Astrocyte of the spinal cord (primary cell): ENCODE measurements at regions not wholly inside any gene's neighbourhood (a gene's known extent, or its start where the extent isn't known, plus 50 kb on each side); places are given as distances from the start of the nearest gene placed in this dataset.

Experiments
- DNase-seq: peaks from one replicate; pipeline ENCODE4 v3.0.0; 2011; ENCODE audit warnings: low read depth, low spot score
- H3K4me3 ChIP-seq: 2 replicates; pipeline ENCODE4 v1.5.1; 2011; ENCODE audit warnings: low read depth, mild to moderate bottlenecking, low read length, moderate library complexity
- in situ Hi-C: cut with HindIII; loops from 2 replicates; pipeline ENCODE4 v1.10.0; 2017; ENCODE audit warnings: low sequenced_read_pairs
- TF ChIP-seq, protein P1 (sequence below): IDR thresholded peaks from 2 replicates; pipeline ENCODE4 v1.5.1; 2012; ENCODE audit warnings: low read depth, mild to moderate bottlenecking, low read length, inconsistent platforms

- H3K4me3 ChIP-seq, result no peak overlapping the region
- TF ChIP-seq, protein P1, sequence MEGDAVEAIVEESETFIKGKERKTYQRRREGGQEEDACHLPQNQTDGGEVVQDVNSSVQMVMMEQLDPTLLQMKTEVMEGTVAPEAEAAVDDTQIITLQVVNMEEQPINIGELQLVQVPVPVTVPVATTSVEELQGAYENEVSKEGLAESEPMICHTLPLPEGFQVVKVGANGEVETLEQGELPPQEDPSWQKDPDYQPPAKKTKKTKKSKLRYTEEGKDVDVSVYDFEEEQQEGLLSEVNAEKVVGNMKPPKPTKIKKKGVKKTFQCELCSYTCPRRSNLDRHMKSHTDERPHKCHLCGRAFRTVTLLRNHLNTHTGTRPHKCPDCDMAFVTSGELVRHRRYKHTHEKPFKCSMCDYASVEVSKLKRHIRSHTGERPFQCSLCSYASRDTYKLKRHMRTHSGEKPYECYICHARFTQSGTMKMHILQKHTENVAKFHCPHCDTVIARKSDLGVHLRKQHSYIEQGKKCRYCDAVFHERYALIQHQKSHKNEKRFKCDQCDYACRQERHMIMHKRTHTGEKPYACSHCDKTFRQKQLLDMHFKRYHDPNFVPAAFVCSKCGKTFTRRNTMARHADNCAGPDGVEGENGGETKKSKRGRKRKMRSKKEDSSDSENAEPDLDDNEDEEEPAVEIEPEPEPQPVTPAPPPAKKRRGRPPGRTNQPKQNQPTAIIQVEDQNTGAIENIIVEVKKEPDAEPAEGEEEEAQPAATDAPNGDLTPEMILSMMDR, result no peak
- no peak for DNase-seq
- in situ Hi-C loops, result no loop called here
These were observed 213.5 kb upstream of the TAPT1 start for GRCh38 chr4:16439768-16440167.

DNA sequence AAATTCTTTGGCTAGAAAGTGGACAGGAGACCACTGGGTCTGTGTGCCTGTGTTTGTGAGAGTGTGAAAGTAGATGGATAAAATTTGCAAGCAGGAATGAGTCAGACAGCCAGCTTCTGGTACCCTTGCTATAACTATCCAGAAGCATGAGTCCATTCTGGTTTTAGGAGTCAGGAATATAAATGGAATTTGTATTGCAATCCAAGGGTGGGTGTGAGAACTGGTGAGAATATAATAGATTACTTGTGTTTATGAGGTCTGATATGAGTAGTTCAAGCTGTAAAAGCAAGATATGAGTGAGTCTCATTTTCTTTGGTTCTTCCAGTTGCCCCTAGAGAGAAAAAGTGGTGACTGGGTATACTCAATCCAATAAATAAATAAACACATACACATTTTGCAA, 212.7 kb upstream of the TAPT1 start:
- H3K4me3 ChIP-seq, result no peak overlapping the region
- TF ChIP-seq, protein P1, result no peak
- no peak for DNase-seq
- in situ Hi-C loops, result no loop called here

GRCh38 chr4:16437836-16438235, 211.6 kb upstream of the TAPT1 start:
- in situ Hi-C loops, result no loop called here
- TF ChIP-seq, protein P1, result no peak
- H3K4me3 ChIP-seq, result no peak overlapping the region
- peak; percentile 18 for DNase-seq

DNA sequence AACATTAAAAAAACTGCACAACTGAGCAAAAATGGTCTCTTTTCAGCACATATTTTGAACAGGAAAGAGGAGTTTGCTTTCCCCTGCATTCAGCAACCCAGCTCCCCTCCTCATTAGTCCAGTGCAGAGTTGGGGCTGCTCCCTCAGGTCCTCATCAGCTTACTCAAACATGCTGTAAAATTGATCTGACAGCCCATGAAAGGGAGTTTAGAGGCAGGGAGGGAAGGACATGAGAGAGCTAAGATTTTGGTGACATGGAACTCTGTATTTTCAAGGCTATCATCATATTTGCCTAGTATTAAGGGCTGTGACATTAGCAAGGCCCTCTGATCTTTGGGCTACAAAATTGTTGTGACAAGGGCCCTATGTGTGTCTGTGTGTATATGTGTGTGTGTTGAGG, 205.6 kb upstream of the TAPT1 start:
- TF ChIP-seq, protein P1, result no peak
- no peak overlapping the region for H3K4me3 ChIP-seq
- in situ Hi-C loops, result no loop called here
- DNase-seq, result no peak

- no peak overlapping the region for H3K4me3 ChIP-seq
- in situ Hi-C loops, result no loop called here
- peak; percentile 73 for DNase-seq
- TF ChIP-seq, protein P1, result no peak
These were observed 192.5 kb upstream of the TAPT1 start for GRCh38 chr4:16418814-16419213.

DNA sequence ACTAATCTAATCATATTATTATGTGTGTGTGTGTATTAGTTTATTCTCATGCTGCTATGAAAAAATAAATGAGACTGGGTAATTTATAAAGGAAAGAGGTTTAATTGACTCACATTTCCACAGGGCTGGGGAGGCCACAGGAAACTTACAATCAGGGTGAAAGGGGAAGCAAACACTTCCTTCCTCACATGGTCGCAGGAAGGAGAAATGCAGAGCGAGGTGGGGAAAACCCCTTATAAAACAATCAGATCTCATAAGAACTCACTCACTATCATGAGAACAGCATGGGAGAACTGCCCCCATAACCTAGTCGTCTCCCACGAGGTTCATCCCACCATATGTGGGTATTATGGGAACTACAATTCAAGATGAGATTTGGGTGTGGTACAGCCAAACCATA, 190.9 kb upstream of the TAPT1 start:
- in situ Hi-C loops, result no loop called here
- TF ChIP-seq, protein P1, result no peak
- H3K4me3 ChIP-seq, result no peak overlapping the region
- DNase-seq, result no peak

GRCh38 chr4:16416601-16417000, 190.3 kb upstream of the TAPT1 start:
- in situ Hi-C loops, result no loop called here
- TF ChIP-seq, protein P1, result no peak

More at GRCh38 chr4:16416601-16417000, 190.3 kb upstream of the TAPT1 start:
- no peak overlapping the region for H3K4me3 ChIP-seq
- no peak for DNase-seq
